Fibroblast of peridontal ligament (primary cell): ENCODE measurements at regions not wholly inside any gene's neighbourhood (a gene's known extent, or its start where the extent isn't known, plus 50 kb on each side); places are given as distances from the start of the nearest gene placed in this dataset.

Source experiments
- DNase-seq: peaks from one replicate; pipeline ENCODE4 v3.0.0-alpha.2; 2010; ENCODE audit errors: extremely low read depth

DNA sequence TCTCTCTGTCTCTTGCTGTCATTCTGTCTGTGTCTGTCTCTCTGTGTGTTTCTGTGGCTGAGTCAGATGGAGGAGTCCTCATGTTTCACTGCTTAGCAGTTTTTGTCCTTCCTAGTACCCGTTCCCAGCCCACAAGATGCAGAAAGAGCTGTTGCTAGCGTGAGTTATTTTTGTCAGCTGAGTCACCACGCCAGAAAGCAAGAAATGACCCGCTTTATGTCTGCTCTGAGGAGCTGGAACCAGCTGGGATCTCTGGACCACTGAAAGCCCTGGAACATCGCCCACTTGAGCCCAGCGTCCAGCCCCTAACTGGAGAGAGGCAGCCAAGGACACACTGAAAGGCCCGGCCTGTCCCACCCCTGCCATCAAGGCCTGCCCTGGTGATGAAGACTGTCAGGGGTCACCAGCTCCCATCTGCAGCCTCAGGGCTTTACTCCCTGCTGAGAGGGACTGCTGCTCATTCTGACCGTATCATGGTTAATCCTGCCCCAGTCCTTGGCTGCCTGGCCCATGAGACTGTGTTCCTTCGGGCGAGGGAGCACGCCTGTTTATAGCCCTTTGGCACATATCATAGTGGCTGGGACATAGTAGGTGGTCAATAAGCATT, 101.7 kb upstream of the TPM1 start:
- DNase-seq = peak; percentile 96

DNA sequence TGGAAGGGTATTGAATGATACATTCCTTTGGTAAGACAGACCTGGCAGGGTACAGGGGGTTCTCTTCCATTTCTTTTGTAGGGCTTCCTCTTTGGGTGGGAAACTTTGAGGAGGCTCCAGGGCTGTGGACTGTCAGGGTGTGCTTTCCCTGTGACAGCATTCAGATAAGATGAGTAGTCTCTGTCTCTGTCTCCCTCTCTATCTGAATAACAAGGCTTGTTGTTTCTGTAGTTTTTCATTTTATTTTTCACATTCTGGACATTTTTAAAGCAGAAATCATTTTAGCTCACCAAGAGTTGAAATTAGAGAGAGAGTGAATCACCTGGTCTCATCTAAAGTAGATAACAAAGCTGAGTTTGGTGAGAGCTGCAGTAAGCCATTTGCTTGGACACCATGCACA, 100.8 kb upstream of the TPM1 start:
- DNase-seq = no peak

DNA sequence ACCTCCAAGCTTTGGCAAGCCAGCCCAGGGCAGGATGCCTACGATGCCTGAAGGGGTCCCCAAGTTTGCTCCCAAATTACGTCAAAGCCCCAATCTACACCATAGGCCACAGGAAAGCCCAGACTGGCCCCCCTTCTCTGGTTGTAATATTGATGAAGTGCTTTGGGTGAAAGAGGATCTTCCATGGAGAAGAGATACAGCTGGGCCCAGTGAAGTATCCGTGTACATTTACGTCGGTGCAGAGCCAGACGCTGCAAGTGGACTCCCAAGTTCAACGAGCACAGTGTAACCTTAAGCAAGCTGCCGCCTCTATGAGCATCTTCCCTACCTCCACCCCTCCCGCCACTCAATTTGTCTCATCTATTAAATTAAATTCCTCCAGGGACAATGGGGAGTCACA, 100.1 kb upstream of the TPM1 start:
- no peak for DNase-seq

DNA sequence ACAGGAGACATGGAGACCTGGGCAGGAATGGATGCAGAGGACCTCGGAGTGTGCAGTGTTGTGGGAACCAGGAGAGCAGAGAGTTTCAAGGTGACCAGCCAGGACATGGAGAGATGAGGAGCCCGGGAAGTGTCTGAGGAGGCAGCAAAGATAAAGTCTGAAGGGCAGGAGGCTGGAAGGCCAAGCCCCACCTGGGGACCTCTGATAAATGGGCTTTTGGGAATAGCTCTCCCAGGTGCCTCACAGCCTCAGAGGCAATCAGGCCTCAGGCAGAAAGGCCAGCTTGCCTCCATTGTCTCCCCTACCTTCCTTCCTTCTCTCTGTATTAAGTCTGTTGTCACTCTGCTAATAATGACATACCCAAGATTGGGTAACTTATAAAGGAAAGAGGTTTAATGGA, 97.5 kb upstream of the TPM1 start:
- no peak for DNase-seq

GRCh38 chr15:62945760-62946159, 96.8 kb upstream of the TPM1 start:
- DNase-seq = no peak

DNA sequence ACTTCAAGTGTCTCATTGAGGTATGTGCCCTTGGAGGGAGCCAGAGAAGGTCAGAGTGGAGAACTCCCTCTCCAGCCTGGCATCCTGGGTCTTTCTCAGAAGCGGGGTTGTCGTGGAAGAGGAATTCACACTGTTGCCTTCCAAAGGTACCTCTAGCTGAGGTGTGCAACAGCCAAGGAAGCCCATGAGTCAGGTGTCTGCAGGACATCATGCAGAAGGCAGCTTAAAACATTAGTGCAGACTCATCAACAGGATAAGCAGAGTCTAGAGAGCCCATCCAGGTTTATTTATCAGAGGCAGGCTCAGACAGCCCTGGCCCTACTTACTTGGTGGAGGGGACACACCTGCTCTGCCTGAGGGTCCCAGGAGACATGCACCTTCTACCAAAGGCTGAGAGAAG, 95.6 kb upstream of the TPM1 start:
- no peak for DNase-seq

GRCh38 chr15:62950462-62950931, 92.0 kb upstream of the TPM1 start:
- no peak for DNase-seq

DNA sequence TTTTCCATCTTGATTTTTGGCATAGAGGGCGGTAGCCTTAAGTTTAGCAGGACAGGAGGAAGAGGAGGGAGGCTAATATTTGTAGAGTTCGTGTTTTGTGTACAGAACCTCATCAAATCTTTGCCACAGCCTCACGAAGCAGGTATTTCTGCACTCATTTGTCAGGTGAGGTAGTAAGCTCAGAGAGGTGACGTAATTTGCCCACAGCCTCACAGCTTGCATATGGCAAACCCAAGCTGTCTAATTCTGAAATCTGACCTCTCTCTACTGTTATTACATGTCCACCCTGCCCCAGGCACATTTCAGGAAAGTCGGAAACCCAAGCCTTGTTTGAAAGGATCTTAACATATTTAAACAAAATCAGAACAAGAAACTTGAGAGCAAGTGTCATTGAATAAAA, 91.1 kb upstream of the TPM1 start:
- no peak for DNase-seq

DNA sequence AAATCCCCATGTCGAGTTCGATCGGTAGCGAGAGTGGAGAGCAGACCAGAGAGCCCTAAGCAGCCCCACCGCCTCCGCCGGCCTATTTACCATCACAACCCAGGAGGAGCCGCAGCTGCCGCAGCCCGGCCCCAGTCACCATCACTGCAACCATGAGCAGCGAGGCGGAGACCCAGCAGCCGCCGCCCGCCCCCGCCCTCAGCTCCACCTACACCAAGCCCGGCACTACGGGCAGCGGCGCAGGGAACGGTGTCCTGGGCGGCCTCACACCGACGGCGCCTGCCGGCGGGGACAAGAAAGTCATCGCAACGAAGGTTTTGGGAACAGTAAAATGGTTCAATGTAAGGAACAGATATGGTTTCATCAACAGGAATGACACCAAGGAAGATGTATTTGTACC, 89.5 kb upstream of the TPM1 start:
- DNase-seq = no peak

GRCh38 chr15:62953496-62954045, 89.0 kb upstream of the TPM1 start:
- no peak for DNase-seq

DNA sequence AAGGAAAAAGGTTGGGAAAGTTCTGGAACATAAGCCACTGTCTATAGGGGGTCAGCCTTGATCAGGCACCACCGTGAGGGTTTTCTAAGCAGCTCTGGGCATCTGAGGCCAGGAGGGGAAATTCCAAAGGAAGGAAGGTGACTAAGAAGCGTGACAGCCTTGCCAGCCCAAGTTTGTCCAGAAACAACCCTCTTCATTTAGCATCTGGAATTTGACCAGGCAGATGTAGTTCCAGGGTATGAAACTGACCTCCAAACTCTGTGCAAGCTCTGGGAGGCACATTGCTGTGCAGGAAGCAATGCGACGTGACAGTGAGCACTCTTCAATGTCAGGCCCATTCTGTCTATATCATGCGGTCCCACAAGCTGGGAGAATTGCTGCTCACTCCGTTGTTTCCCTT, 85.4 kb upstream of the TPM1 start:
- DNase-seq = no peak

DNA sequence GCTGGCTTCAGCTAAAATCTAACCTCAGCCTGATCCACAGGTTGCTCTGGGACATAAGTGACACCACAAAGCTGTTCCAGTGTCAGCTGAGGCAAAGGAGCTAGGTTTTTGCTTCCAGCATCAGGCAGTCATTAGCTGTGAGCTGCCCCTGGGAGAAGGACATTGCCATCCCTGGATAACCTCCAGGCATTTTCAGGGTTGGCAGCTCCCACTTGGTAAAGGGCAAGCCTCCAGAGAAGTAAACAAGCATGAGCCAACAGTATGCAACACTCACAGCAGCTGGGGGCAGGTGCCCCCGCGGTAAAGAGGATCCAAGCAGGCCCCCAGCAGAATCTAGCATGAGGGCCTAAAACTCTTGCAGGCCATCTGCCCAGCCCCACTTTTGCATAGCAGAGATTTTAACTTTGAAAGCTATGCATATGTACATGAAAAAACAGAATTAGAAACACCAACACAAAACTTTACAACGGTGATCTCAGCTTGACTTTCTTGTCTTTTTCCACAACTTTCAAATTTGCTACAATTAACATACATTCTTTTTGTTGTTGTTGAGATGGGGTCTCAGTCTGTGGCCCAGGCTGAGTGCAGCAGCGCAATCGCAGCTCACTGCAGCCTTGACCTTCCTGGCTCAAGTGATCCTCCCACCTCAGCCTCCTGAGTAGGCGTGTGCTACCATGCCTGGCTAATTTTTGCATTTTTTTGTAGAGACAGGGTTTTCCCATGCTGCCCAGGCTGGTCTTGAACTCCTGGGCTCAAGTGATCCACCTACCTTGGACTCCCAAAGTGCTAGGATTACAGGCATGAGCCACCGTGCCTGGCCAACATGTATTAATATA, 83.8 kb upstream of the TPM1 start:
- peak; percentile 67 for DNase-seq

DNA sequence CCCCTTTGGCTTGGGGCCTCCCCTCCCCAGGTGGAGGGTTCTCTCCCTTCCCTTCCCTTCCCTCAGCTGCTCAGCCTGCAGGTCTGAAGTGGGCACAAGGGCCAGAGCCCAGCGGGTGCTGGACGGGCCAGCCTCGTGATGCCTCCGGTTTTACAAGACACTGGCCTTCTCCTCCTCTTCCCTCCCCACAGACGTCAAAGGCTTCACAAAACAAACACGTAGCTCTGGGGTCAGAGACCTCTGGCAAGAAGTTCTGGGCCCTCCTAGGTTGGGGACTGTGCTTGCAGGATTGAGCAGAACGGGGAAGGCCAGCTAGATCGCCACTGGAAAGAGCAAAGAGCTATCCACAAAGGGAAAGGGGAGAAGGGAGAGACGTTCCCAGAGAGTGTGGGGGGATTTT, 81.4 kb upstream of the TPM1 start:
- no peak for DNase-seq

GRCh38 chr15:62962101-62962995, 80.2 kb upstream of the TPM1 start:
- DNase-seq = no peak

- peak; percentile 60 for DNase-seq
These were observed 78.3 kb upstream of the TPM1 start for GRCh38 chr15:62964251-62964650.

GRCh38 chr15:62966294-62967078, 76.1 kb upstream of the TPM1 start:
- DNase-seq = no peak

- no peak for DNase-seq
These were observed 73.8 kb upstream of the TPM1 start for GRCh38 chr15:62968699-62969098.

GRCh38 chr15:62969442-62970089, 73.0 kb upstream of the TPM1 start:
- no peak for DNase-seq

GRCh38 chr15:62972814-62973213, 69.7 kb upstream of the TPM1 start:
- peak; percentile 51 for DNase-seq

- DNase-seq = no peak
These were observed 67.0 kb upstream of the TPM1 start for GRCh38 chr15:62975515-62975914.
